ENCODE measurements at regions not wholly inside any gene's neighbourhood (a gene's known extent, or its start where the extent isn't known, plus 50 kb on each side); places are given as distances from the start of the nearest gene placed in this dataset.

GRCh38 chr2:144239726-144240125, 280.2 kb downstream of the ZEB2 start:
- CTCF ChIA-PET = interaction anchor here (1.1 kb wide), 1 partner anchor 9 kb away, joined by 3 read pairs; no protein-coding TSS in a partner anchor
- no peak for DNase-seq
- H3K9me3 ChIP-seq (ENCODE audit: control extremely low read depth in 1 of 3, control insufficient read depth in 2 of 3, insufficient read depth in 1 of 3, low read length in 2 of 3) = peaks cover 0 to 3% (median 0%) of the 10 kb centered on the region in 3 donors
- peak overlapping the region; percentile 13 for H3K4me3 Mint-ChIP-seq
- ATAC-seq (ENCODE audit: low read depth) = no peak
- peak overlapping the region; percentile 67 to 83 for H3K27ac ChIP-seq (ENCODE audit: low read length in 2 of 2)
- H3K4me1 ChIP-seq (ENCODE audit: control insufficient read depth in 2 of 2, insufficient read depth in 2 of 2, low read length in 2 of 2) = peaks cover 59 to 62% of the 10 kb centered on the region in 2 donors
- peak overlapping the region; percentile 91 for H3K27ac Mint-ChIP-seq
- no CpG with 5 or more reads among the region's 1 CpG for WGBS (ENCODE audit: insufficient coverage)
- no peaks in the 10 kb centered on the region for H3K27me3 Mint-ChIP-seq
- no peaks in the 10 kb centered on the region for H3K36me3 ChIP-seq (replicated peaks in 1 of 2; ENCODE audit: control extremely low read depth in 1 of 2, control insufficient read depth in 1 of 2, extremely low read depth in 1 of 2, insufficient read depth in 2 of 2, low read length in 1 of 2)
- H2AFZ ChIP-seq (ENCODE audit: insufficient read depth, low read depth, low read length, poor library complexity, severe bottlenecking) = peak overlapping the region; percentile 8
- POLR2A ChIA-PET = no interaction called here
- no peak overlapping the region for H3K4me3 ChIP-seq (ENCODE audit: control extremely low read depth in 1 of 5, extremely low read depth in 1 of 5, insufficient read depth in 1 of 5, low read depth in 2 of 5, low read length in 4 of 5)
- H3K27me3 ChIP-seq (replicated peaks in 1 of 4; ENCODE audit: control extremely low read depth in 1 of 4, control insufficient read depth in 3 of 4, insufficient read depth in 4 of 4, low read length in 3 of 4) = no peaks in the 10 kb centered on the region
- H4K20me1 ChIP-seq (ENCODE audit: control insufficient read depth, insufficient read depth, low read length, poor library complexity, severe bottlenecking) = no peaks in the 10 kb centered on the region
- peaks cover 83% of the 10 kb centered on the region for H3K4me1 Mint-ChIP-seq
- peak overlapping the region; percentile 74 for H3K4me2 ChIP-seq (replicated peaks; ENCODE audit: low read depth, low read length, poor library complexity, severe bottlenecking)
- TF ChIP-seq CTCF (IDR thresholded peaks at IDR 0.05) (no peak), EZH2 (IDR thresholded peaks at IDR 0.05; ENCODE audit: borderline replicate concordance, insufficient read depth, low read depth, low read length, poor library complexity, severe bottlenecking) (no peak)
- peaks cover 24% of the 10 kb centered on the region for H3K79me2 ChIP-seq (ENCODE audit: control insufficient read depth, insufficient read depth, low read length)
- intact Hi-C loops (cut with micrococcal nuclease) = loop anchor here (2.0 to 10.0 kb wide), 7 partner anchors 13 to 275 kb away; no protein-coding TSS in a partner anchor
- no peak overlapping the region for H3K9ac ChIP-seq (ENCODE audit: low read length)
- no peaks in the 10 kb centered on the region for H3K9me3 Mint-ChIP-seq (ENCODE audit: insufficient read depth)

GRCh38 chr2:144239306-144239705, 280.6 kb downstream of the ZEB2 start:
- peak overlapping the region; percentile 91 for H3K27ac Mint-ChIP-seq
- H3K9me3 Mint-ChIP-seq (ENCODE audit: insufficient read depth) = no peaks in the 10 kb centered on the region
- Histone ChIP-seq H3K36me3 (replicated peaks in 1 of 2; ENCODE audit: control extremely low read depth in 1 of 2, control insufficient read depth in 1 of 2, extremely low read depth in 1 of 2, insufficient read depth in 2 of 2, low read length in 1 of 2) (no peaks in the 10 kb centered on the region), H3K4me1 (ENCODE audit: control insufficient read depth in 2 of 2, insufficient read depth in 2 of 2, low read length in 2 of 2) (peaks cover 59 to 62% of the 10 kb centered on the region in 2 donors), H3K9ac (ENCODE audit: low read length) (no peak overlapping the region), H2AFZ (ENCODE audit: insufficient read depth, low read depth, low read length, poor library complexity, severe bottlenecking) (peak overlapping the region; percentile 8), H4K20me1 (ENCODE audit: control insufficient read depth, insufficient read depth, low read length, poor library complexity, severe bottlenecking) (no peaks in the 10 kb centered on the region), H3K27ac (ENCODE audit: low read length in 2 of 2) (peak overlapping the region; percentile 67 to 83), H3K9me3 (ENCODE audit: control extremely low read depth in 1 of 3, control insufficient read depth in 2 of 3, insufficient read depth in 1 of 3, low read length in 2 of 3) (peaks cover 0 to 3% (median 0%) of the 10 kb centered on the region in 3 donors), H3K4me2 (replicated peaks; ENCODE audit: low read depth, low read length, poor library complexity, severe bottlenecking) (peak overlapping the region; percentile 74), H3K27me3 (replicated peaks in 1 of 4; ENCODE audit: control extremely low read depth in 1 of 4, control insufficient read depth in 3 of 4, insufficient read depth in 4 of 4, low read length in 3 of 4) (no peaks in the 10 kb centered on the region), H3K4me3 (ENCODE audit: control extremely low read depth in 1 of 5, extremely low read depth in 1 of 5, insufficient read depth in 1 of 5, low read depth in 2 of 5, low read length in 4 of 5) (no peak overlapping the region), H3K79me2 (ENCODE audit: control insufficient read depth, insufficient read depth, low read length) (peaks cover 25% of the 10 kb centered on the region)
- peaks cover 87% of the 10 kb centered on the region for H3K4me1 Mint-ChIP-seq
- no peaks in the 10 kb centered on the region for H3K27me3 Mint-ChIP-seq
- no CpG with 5 or more reads among the region's 1 CpG for WGBS (ENCODE audit: insufficient coverage)
- POLR2A ChIA-PET = no interaction called here
- TF ChIP-seq CTCF (IDR thresholded peaks at IDR 0.05) (no peak), EZH2 (IDR thresholded peaks at IDR 0.05; ENCODE audit: borderline replicate concordance, insufficient read depth, low read depth, low read length, poor library complexity, severe bottlenecking) (no peak)
- intact Hi-C loops (cut with micrococcal nuclease) = loop anchor here (5.0 to 10.0 kb wide), 2 partner anchors 37 to 145 kb away; no protein-coding TSS in a partner anchor
- CTCF ChIA-PET = interaction anchor here (1.1 kb wide), 1 partner anchor 10 kb away, joined by 3 read pairs; no protein-coding TSS in a partner anchor
- no peak overlapping the region for H3K4me3 Mint-ChIP-seq
- DNase-seq = no peak
- no peak for ATAC-seq (ENCODE audit: low read depth)
